22Rv1 (cell line): ENCODE measurements at regions not wholly inside any gene's neighbourhood (a gene's known extent, or its start where the extent isn't known, plus 50 kb on each side); places are given as distances from the start of the nearest gene placed in this dataset.
"Not testable (repeated sequence)": the region's sequence is repeated elsewhere in the genome, so short reads cannot be mapped to it uniquely, and the experiment has no call there.

ENCODE experiments used
- ZFX ChIP-seq: fragments of 450-650 bp; IDR thresholded peaks from 2 replicates; pipeline ENCODE4 v1.6.1; 2017; ENCODE audit warnings: antibody characterized with exemption, borderline replicate concordance
- TF ChIP-seq, protein P1 (sequence below): fragments of 450-650 bp; IDR thresholded peaks from 2 replicates; pipeline ENCODE4 v1.5.1; 2017; ENCODE audit warnings: mild to moderate bottlenecking

DNA sequence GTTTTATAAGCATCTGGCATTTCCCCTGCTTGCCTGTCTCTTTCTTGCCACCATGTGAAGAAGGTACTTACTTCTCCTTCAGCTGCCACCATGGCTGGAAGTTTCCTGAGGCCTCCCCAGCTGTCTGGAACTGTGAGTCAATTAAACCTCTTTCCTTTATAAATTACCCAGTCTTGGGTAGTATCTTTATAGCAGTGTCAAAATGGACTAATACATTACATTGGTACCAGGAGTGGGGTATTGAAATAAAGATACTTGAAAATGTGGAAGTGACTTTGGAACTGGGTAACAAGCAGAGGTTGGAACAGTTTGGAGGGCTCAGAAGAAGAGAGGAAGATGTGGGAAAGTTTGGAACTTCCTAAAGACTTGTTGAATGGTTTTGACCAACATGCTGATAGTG is 223.9 kb upstream of the F9 start:
- TF ChIP-seq, protein P1, sequence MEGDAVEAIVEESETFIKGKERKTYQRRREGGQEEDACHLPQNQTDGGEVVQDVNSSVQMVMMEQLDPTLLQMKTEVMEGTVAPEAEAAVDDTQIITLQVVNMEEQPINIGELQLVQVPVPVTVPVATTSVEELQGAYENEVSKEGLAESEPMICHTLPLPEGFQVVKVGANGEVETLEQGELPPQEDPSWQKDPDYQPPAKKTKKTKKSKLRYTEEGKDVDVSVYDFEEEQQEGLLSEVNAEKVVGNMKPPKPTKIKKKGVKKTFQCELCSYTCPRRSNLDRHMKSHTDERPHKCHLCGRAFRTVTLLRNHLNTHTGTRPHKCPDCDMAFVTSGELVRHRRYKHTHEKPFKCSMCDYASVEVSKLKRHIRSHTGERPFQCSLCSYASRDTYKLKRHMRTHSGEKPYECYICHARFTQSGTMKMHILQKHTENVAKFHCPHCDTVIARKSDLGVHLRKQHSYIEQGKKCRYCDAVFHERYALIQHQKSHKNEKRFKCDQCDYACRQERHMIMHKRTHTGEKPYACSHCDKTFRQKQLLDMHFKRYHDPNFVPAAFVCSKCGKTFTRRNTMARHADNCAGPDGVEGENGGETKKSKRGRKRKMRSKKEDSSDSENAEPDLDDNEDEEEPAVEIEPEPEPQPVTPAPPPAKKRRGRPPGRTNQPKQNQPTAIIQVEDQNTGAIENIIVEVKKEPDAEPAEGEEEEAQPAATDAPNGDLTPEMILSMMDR, result not testable (repeated sequence)
- not testable (repeated sequence) for TF ChIP-seq ZFX
